DMS153 (cell line): ENCODE measurements at regions not wholly inside any gene's neighbourhood (a gene's known extent, or its start where the extent isn't known, plus 50 kb on each side); places are given as distances from the start of the nearest gene placed in this dataset.

Source experiments
- DNase-seq: peaks from one replicate; lab custom pipeline; 2025; lab: John Stamatoyannopoulos, UW

- DNase-seq: no peak
Measured at GRCh38 chr21:40901691-40902090, 54.7 kb upstream of the DSCAM start.

GRCh38 chr21:40902299-40902698 is 55.3 kb upstream of the DSCAM start:
- DNase-seq: peak; percentile 93

- DNase-seq: no peak
Measured at GRCh38 chr21:40902993-40903392, 56.0 kb upstream of the DSCAM start.

- DNase-seq: peak; percentile 14
Measured at GRCh38 chr21:40905251-40905650, 58.3 kb upstream of the DSCAM start.

GRCh38 chr21:40912375-40912774 is 65.4 kb upstream of the DSCAM start:
- no peak for DNase-seq

- no peak for DNase-seq
Measured at GRCh38 chr21:40915114-40915513, 68.2 kb upstream of the DSCAM start.

GRCh38 chr21:40923407-40923806 is 76.4 kb upstream of the DSCAM start:
- DNase-seq: no peak

- no peak for DNase-seq
Measured at GRCh38 chr21:40923901-40924300, 76.9 kb upstream of the DSCAM start.

- no peak for DNase-seq
Measured at GRCh38 chr21:40924641-40925040, 77.7 kb upstream of the DSCAM start.

- no peak for DNase-seq
Measured at GRCh38 chr21:40926238-40926637, 79.3 kb upstream of the DSCAM start.

- DNase-seq: no peak
Measured at GRCh38 chr21:40929833-40930232, 82.9 kb upstream of the DSCAM start.

GRCh38 chr21:40931197-40931596 is 84.2 kb upstream of the DSCAM start:
- no peak for DNase-seq

GRCh38 chr21:40936178-40936577 is 89.2 kb upstream of the DSCAM start:
- no peak for DNase-seq

- no peak for DNase-seq
Measured at GRCh38 chr21:40936771-40937261, 89.9 kb upstream of the DSCAM start.

GRCh38 chr21:40938078-40938477 is 91.1 kb upstream of the DSCAM start:
- DNase-seq: no peak

- no peak for DNase-seq
Measured at GRCh38 chr21:40938611-40939010, 91.7 kb upstream of the DSCAM start.

GRCh38 chr21:40947713-40948112 is 100.8 kb upstream of the DSCAM start:
- DNase-seq: no peak

- no peak for DNase-seq
Measured at GRCh38 chr21:40950970-40951369, 104.0 kb upstream of the DSCAM start.

GRCh38 chr21:40952551-40953323 is 105.8 kb upstream of the DSCAM start:
- DNase-seq: no peak

- no peak for DNase-seq
Measured at GRCh38 chr21:40964691-40965090, 117.7 kb upstream of the DSCAM start.

GRCh38 chr21:40967771-40968170 is 120.8 kb upstream of the DSCAM start:
- no peak for DNase-seq

- DNase-seq: no peak
Measured at GRCh38 chr21:40972151-40972550, 125.2 kb upstream of the DSCAM start.

GRCh38 chr21:40976198-40977109 is 129.5 kb upstream of the DSCAM start:
- no peak for DNase-seq
